HepG2 (cell line): ENCODE measurements at regions not wholly inside any gene's neighbourhood (a gene's known extent, or its start where the extent isn't known, plus 50 kb on each side); places are given as distances from the start of the nearest gene placed in this dataset.

Source experiments
- CREM ChIP-seq, 2 experiments: sonication (generic) in 1 of 2; formaldehyde crosslinking in 1 of 2; IDR thresholded peaks; 2 replicates each; pipeline versions ENCODE4 v1.4.0 to v1.6.1; 2016 to 2020; ENCODE audit warnings: antibody characterized with exemption in 1 of 2, mild to moderate bottlenecking in 1 of 2, missing genetic modification reagents in 1 of 2
- CTCF ChIP-seq: sonication (generic); formaldehyde crosslinking; IDR thresholded peaks from 2 replicates; pipeline ENCODE4 v1.5.0; 2020; ENCODE audit warnings: mild to moderate bottlenecking, missing genetic modification reagents, moderate library complexity
- GABPA ChIP-seq, 2 experiments: IDR thresholded peaks; 2 replicates each; pipeline ENCODE4 v1.6.1; 2011 to 2016; ENCODE audit warnings: low read depth in 2 of 2, low read length in 1 of 2, missing biosample characterization in 1 of 2, missing genetic modification characterization in 1 of 2
- POLR2AphosphoS2 ChIP-seq: IDR thresholded peaks from 2 replicates; pipeline ENCODE4 v1.6.1; 2011; ENCODE audit warnings: low read depth, low read length, improper control_type of control experiment
- SMC3 ChIP-seq: IDR thresholded peaks from 2 replicates; pipeline ENCODE4 v1.6.1; 2011; ENCODE audit warnings: low read length, improper control_type of control experiment
- SRF ChIP-seq: IDR thresholded peaks from 2 replicates; pipeline ENCODE4 v1.6.1; 2011; ENCODE audit warnings: mild to moderate bottlenecking, low read depth, low read length, moderate library complexity
- TEAD3 ChIP-seq: optimal IDR thresholded peaks from 2 replicates; pipeline ENCODE3; 2016; ENCODE audit warnings: borderline replicate concordance
- ZNF33B ChIP-seq: sonication (generic); formaldehyde crosslinking; IDR thresholded peaks from 2 replicates; pipeline ENCODE4 v1.5.1; 2020; ENCODE audit warnings: mild to moderate bottlenecking, missing genetic modification reagents
- ZNF674 ChIP-seq: sonication (generic); formaldehyde crosslinking; IDR thresholded peaks from 2 replicates; pipeline ENCODE4 v1.5.0; 2020; ENCODE audit warnings: low read depth, mild to moderate bottlenecking, missing genetic modification reagents

GRCh38 chr5:2387250-2387633, 364.2 kb downstream of the IRX2 start:
- TF ChIP-seq SMC3, result no peak
- TF ChIP-seq TEAD3 (CRISPR knock-in tag), result no peak
- no peak for TF ChIP-seq GABPA (IDR thresholded peaks at IDR 0.05; ENCODE audit: low read depth, low read length)
- no peak for TF ChIP-seq GABPA (CRISPR knock-in tag; IDR thresholded peaks at IDR 0.05; ENCODE audit: low read depth)
- no peak for TF ChIP-seq ZNF33B (CRISPR knock-in tag)
- TF ChIP-seq CTCF (CRISPR knock-in tag), result no peak
- no peak for TF ChIP-seq SRF
- no peak for TF ChIP-seq CREM (IDR thresholded peaks at IDR 0.05)
- TF ChIP-seq CREM (CRISPR knock-in tag; IDR thresholded peaks at IDR 0.05), result no peak
- TF ChIP-seq POLR2AphosphoS2, result no peak
- no peak for TF ChIP-seq ZNF674
